Aorta (tissue), 5 donors: ENCODE measurements at regions not wholly inside any gene's neighbourhood (a gene's known extent, or its start where the extent isn't known, plus 50 kb on each side); places are given as distances from the start of the nearest gene placed in this dataset.

Experiments used
- ATAC-seq: fragments of 200-7000 bp; cut with Tn5 transposase; one replicate; pipeline ENCODE4 v1.9.1; 2022; ENCODE audit warnings: moderate library complexity; ENCODE audit not compliant: low FRiP score
- DNase-seq, 2 donors: peaks; one replicate each; pipeline ENCODE4 v3.0.0-alpha.2; 2020
- H3K27ac ChIP-seq, 2 donors: one replicate each; pipeline ENCODE4 v1.5.1; 2013; ENCODE audit warnings: low read length in 2 of 2, mild to moderate bottlenecking in 2 of 2, moderate library complexity in 2 of 2, control low read depth in 1 of 2, inconsistent platforms in 1 of 2, low read depth in 1 of 2
- H3K27me3 ChIP-seq, 2 donors: one replicate each; pipeline ENCODE4 v1.6.1; 2013; ENCODE audit warnings: control low read depth in 1 of 2, low read length in 1 of 2, mild to moderate bottlenecking in 1 of 2, moderate library complexity in 1 of 2; ENCODE audit not compliant: insufficient read depth in 2 of 2, control insufficient read depth in 1 of 2
- H3K36me3 ChIP-seq, 2 donors: one replicate each; pipeline ENCODE4 v1.6.1; 2013; ENCODE audit warnings: control low read depth in 1 of 2, low read length in 1 of 2, mild to moderate bottlenecking in 1 of 2; ENCODE audit not compliant: insufficient read depth in 2 of 2, control insufficient read depth in 1 of 2
- H3K4me1 ChIP-seq, 2 donors: one replicate each; pipeline ENCODE4 v1.6.1; 2013; ENCODE audit warnings: low read length in 2 of 2, control low read depth in 1 of 2, mild to moderate bottlenecking in 1 of 2, moderate library complexity in 1 of 2; ENCODE audit not compliant: insufficient read depth in 2 of 2, control insufficient read depth in 1 of 2
- H3K4me3 ChIP-seq, 2 donors: one replicate each; pipeline ENCODE4 v1.5.1; 2013; ENCODE audit warnings: low read length in 2 of 2, control low read depth in 1 of 2, mild to moderate bottlenecking in 1 of 2
- H3K9me3 ChIP-seq: one replicate; pipeline ENCODE4 v1.6.1; 2013; ENCODE audit warnings: mild to moderate bottlenecking, low read length; ENCODE audit not compliant: control insufficient read depth
- WGBS, 2 donors: extraction: QIAGEN DNeasy Blood & Tissue Kit; methylation state at CpG; one replicate each; pipeline ENCODE4 v1.1.7; 2013; 5-methylcytosine and 5-hydroxymethylcytosine counted together
- intact Hi-C, 2 donors: fragments of 100-400 bp; cut with DNase I; formaldehyde crosslinking; loops; one replicate each; pipeline versions ENCODE4 v1.14.2 to v1.15.0; 2022
- donor health status: healthy with polysubstance abuse.
- donor health status: Bipolar disorder and iron deficiency.
- donor health status: DM: no; HTN: no; CAD: no.
- donor health status: DM: no; HTN: no; CAD: no.
- donor health status: DM: yes; HTN: yes; CAD: no.

DNA sequence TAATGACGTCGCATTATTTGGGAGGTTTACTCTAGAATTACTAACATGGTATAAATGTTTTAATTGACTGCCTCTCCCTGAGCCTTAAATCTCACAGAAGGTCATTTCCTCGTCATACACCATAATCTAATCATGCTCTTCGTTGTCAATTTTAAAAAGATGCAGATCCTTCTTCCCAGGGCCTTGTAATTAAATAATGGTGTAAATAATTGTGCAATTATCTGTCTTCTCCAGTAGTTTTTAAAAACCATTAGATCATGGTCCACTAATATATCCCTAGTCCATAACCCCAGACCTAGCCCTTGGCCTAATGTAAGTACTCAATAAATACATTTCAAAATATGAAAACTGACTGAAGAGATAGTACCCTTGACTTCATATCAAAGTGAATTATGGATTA, 181.5 kb upstream of the GNAI1 start:
- H3K9me3 ChIP-seq, result no peaks in the 10 kb centered on the region
- H3K4me1 ChIP-seq, result no peaks in the 10 kb centered on the region
- 87 to 90% methylated on average over 4 of the region's 4 CpGs for WGBS, 2 donors
- ATAC-seq (no peak), DNase-seq (no peak)
- no peaks in the 10 kb centered on the region for H3K27me3 ChIP-seq
- no peaks in the 10 kb centered on the region for H3K36me3 ChIP-seq
- H3K27ac ChIP-seq, result no peak overlapping the region
- intact Hi-C loops, result no loop called here
- no peak overlapping the region for H3K4me3 ChIP-seq

GRCh38 chr7:79952399-79952798, 182.2 kb upstream of the GNAI1 start:
- DNase-seq, result no peak
- H3K27ac ChIP-seq, result no peak overlapping the region
- H3K4me1 ChIP-seq, result no peaks in the 10 kb centered on the region
- no peak overlapping the region for H3K4me3 ChIP-seq
- WGBS, 2 donors, result 57 to 68% methylated on average over 1 of the region's 1 CpG
- ATAC-seq, result no peak
- H3K9me3 ChIP-seq, result no peaks in the 10 kb centered on the region
- H3K27me3 ChIP-seq, result no peaks in the 10 kb centered on the region
- intact Hi-C loops, result no loop called here
- H3K36me3 ChIP-seq, result no peaks in the 10 kb centered on the region

DNA sequence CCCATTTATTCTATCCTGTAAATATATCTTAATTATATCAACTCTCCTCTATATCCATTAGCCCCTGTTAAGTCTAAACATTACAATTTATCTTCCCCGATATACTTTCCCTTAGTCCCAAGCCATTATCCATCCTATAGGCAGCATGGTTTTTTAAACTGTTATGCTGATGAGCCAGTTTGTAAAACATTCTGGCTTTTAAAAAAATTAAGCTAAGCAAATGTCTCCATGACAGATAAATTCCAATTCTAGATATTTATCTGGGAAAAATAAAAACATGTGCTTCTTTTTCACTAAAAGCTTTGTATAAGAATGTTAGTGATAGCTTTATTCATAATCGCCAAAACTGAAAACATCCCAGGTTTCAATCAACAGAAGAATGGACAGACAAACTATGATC, 183.2 kb upstream of the GNAI1 start:
- 92 to 93% methylated on average over 2 of the region's 2 CpGs for WGBS, 2 donors
- H3K4me3 ChIP-seq, result no peak overlapping the region
- H3K36me3 ChIP-seq, result no peaks in the 10 kb centered on the region
- no peaks in the 10 kb centered on the region for H3K27me3 ChIP-seq
- ATAC-seq (no peak), DNase-seq (no peak)
- H3K27ac ChIP-seq, result no peak overlapping the region
- H3K4me1 ChIP-seq, result no peaks in the 10 kb centered on the region
- intact Hi-C loops, result no loop called here
- H3K9me3 ChIP-seq, result peaks cover 2% of the 10 kb centered on the region

DNA sequence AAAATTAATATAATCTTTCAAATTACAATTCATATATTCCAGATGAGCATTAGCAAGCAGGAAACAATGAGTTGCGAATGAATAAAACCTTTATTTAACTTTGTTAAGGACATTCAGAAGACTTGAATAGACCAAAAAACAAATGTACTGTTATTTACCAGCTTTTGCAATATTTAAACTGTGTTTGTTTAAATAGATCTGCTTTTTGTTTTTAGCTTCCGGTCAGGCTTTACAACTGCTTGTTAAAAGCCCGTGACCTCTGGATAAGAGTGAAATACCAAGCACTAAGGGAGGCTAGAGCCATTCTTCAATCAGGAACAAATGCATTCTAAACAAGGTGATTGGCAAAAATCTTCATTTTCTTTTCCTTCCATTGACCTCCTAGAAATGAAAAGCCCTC, 184.9 kb upstream of the GNAI1 start:
- intact Hi-C loops, result no loop called here
- Histone ChIP-seq H3K4me1 (no peaks in the 10 kb centered on the region), H3K27me3 (no peaks in the 10 kb centered on the region), H3K9me3 (peaks cover 2% of the 10 kb centered on the region), H3K36me3 (no peaks in the 10 kb centered on the region), H3K27ac (no peak overlapping the region), H3K4me3 (no peak overlapping the region)
- DNase-seq, result no peak
- WGBS, 2 donors, result 67 to 72% methylated on average over 3 of the region's 3 CpGs
- no peak for ATAC-seq

DNA sequence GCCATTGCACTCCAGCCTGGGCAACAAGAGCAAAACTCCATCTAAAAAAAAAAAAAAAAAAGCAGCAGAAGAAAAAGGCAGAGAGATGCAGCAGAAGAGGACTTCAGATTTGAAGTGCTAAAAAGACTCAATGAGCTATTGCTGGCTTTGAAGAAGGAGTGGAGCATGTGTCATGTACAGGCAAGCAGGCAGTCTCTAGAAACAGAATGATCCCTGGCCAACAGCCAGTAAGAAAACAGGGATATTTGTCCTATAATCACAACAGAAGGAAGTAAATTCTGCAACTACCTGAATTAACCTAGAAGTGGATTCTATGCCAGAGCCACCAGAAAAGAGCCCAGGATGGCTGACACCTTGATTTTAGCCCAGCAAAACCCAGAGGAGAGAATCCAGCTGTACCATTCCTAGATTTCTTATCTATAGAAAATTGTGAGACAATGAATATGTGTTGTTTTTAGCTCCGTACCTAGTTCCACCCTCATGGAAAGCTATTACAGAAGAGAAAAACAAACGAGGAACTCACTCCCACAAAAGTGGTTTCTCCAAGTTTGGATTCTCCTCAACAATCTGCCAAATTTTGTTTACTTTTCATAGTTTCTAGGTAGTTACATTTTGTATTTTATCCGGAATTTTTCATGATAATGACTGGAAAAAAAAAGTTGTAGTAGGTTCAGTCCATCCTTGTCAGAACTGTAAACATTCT, 198.2 kb upstream of the GNAI1 start:
- DNase-seq, result no peak
- Histone ChIP-seq H3K9me3 (no peaks in the 10 kb centered on the region), H3K4me3 (no peak overlapping the region), H3K27me3 (no peaks in the 10 kb centered on the region), H3K27ac (no peak overlapping the region), H3K36me3 (no peaks in the 10 kb centered on the region), H3K4me1 (no peaks in the 10 kb centered on the region)
- intact Hi-C loops, result no loop called here
- 20 to 24% methylated on average over 3 of the region's 3 CpGs for WGBS, 2 donors
- no peak for ATAC-seq

- 90 to 91% methylated on average over 9 of the region's 9 CpGs for WGBS, 2 donors
- Histone ChIP-seq H3K27ac (no peak overlapping the region), H3K36me3 (no peaks in the 10 kb centered on the region), H3K9me3 (no peaks in the 10 kb centered on the region), H3K27me3 (no peaks in the 10 kb centered on the region), H3K4me1 (no peaks in the 10 kb centered on the region), H3K4me3 (no peak overlapping the region)
- ATAC-seq, result no peak
- intact Hi-C loops, result no loop called here
- no peak for DNase-seq
These were observed 199.9 kb upstream of the GNAI1 start for GRCh38 chr7:79934727-79935126.

GRCh38 chr7:79933144-79933543, 201.5 kb upstream of the GNAI1 start:
- no peak for DNase-seq
- H3K36me3 ChIP-seq, result no peaks in the 10 kb centered on the region
- H3K4me1 ChIP-seq, result no peaks in the 10 kb centered on the region
- H3K9me3 ChIP-seq, result no peaks in the 10 kb centered on the region
- intact Hi-C loops, result no loop called here
- H3K27me3 ChIP-seq, result no peaks in the 10 kb centered on the region
- no peak for ATAC-seq
- WGBS, 2 donors, result 46 to 50% methylated on average over 3 of the region's 3 CpGs
- no peak overlapping the region for H3K4me3 ChIP-seq
- no peak overlapping the region for H3K27ac ChIP-seq

GRCh38 chr7:79930604-79931003, 204.0 kb upstream of the GNAI1 start:
- DNase-seq, result no peak
- no peak overlapping the region for H3K27ac ChIP-seq
- no peak for ATAC-seq
- no peak overlapping the region for H3K4me3 ChIP-seq
- intact Hi-C loops, result no loop called here
- no peaks in the 10 kb centered on the region for H3K36me3 ChIP-seq
- H3K9me3 ChIP-seq, result no peaks in the 10 kb centered on the region
- H3K27me3 ChIP-seq, result no peaks in the 10 kb centered on the region
- H3K4me1 ChIP-seq, result no peaks in the 10 kb centered on the region
- WGBS, 2 donors, result 76 to 90% methylated on average over 2 of the region's 2 CpGs

GRCh38 chr7:79927116-79927515, 207.5 kb upstream of the GNAI1 start:
- Histone ChIP-seq H3K27me3 (no peaks in the 10 kb centered on the region), H3K4me1 (no peaks in the 10 kb centered on the region), H3K36me3 (no peaks in the 10 kb centered on the region), H3K27ac (no peak overlapping the region), H3K9me3 (peaks cover 2% of the 10 kb centered on the region), H3K4me3 (no peak overlapping the region)
- intact Hi-C loops, result no loop called here
- 37 to 53% methylated on average over 3 of the region's 3 CpGs for WGBS, 2 donors
- ATAC-seq (no peak), DNase-seq (no peak)
